IPS-18a (cell line): ENCODE measurements at regions not wholly inside any gene's neighbourhood (a gene's known extent, or its start where the extent isn't known, plus 50 kb on each side); places are given as distances from the start of the nearest gene placed in this dataset.

ENCODE experiments used
- H3K27ac ChIP-seq: one replicate; pipeline ENCODE4 v1.5.1; 2013; ENCODE audit warnings: low read length
- H3K27me3 ChIP-seq: one replicate; pipeline ENCODE4 v1.6.1; 2013; ENCODE audit warnings: mild to moderate bottlenecking, low read length; ENCODE audit not compliant: control insufficient read depth, insufficient read depth
- H3K36me3 ChIP-seq: one replicate; pipeline ENCODE4 v1.6.1; 2013; ENCODE audit warnings: low read depth, low read length; ENCODE audit not compliant: control insufficient read depth
- H3K4me1 ChIP-seq: one replicate; pipeline ENCODE4 v1.6.1; 2013; ENCODE audit warnings: low read depth, low read length; ENCODE audit not compliant: control insufficient read depth
- H3K4me3 ChIP-seq: one replicate; pipeline ENCODE4 v1.5.1; 2013; ENCODE audit warnings: low read length
- H3K9ac ChIP-seq: one replicate; pipeline ENCODE4 v1.6.1; 2013; ENCODE audit warnings: mild to moderate bottlenecking, low read length, moderate library complexity
- H3K9me3 ChIP-seq: one replicate; pipeline ENCODE4 v1.6.1; 2013; ENCODE audit warnings: low read depth, low read length; ENCODE audit not compliant: control insufficient read depth

DNA sequence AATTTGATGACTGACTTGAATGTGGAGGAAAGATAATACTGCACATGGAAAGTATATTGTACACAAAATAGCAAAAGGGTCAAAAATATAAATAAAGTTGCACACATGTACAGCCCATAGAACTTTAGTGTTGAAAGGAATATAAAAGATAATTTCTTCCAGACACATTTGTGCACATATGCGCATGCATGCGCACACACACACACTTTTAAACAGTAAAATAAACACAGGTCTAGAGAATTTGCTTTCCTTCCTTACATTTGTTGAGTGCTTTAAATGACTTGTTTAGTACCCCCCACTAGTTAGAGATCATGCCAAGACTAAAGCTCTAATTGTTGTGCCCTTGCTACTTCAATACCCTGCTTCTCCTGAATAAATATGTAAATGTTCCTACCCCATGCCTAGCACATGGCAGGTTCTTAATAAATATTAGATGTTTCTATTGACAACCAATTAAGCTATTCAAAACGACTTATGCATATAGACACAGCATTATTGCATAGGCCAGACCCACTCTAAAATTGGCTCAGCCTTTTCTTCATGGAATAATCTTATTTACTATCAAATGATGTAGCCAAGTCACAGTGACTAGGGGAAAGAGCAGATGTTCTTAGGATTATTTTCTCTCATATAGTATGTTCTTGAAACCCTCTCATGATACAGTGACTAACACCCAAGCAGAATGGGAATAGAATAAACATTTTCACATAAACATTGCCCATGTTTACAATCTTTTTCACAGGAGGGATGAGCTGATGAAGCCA is 165.5 kb upstream of the ACVR2A start:
- no peaks in the 10 kb centered on the region for H3K9me3 ChIP-seq
- H3K9ac ChIP-seq = no peak overlapping the region
- H3K4me1 ChIP-seq = peaks cover 8% of the 10 kb centered on the region
- no peak overlapping the region for H3K27ac ChIP-seq
- no peaks in the 10 kb centered on the region for H3K36me3 ChIP-seq
- H3K4me3 ChIP-seq = no peak overlapping the region
- no peaks in the 10 kb centered on the region for H3K27me3 ChIP-seq

DNA sequence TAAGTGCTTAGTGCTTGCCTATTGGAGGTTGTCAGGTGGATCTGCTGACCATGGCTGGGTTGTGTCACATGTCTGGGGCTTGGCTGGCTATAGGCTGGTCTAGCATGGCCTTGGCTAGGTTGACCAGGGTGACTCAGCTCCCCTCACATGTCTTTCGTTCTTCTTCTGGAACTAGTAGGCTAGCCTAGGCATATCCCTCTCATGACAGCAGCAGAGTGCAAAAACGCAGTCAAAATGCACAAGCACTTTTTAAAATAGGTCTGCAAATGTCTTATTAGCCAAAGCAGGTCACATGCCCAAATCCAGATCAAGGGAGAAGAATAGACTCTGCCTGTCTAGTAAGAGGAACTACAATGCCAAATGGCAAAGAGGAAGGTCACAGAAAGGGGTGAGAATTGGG is 179.7 kb upstream of the ACVR2A start:
- Histone ChIP-seq H3K36me3 (no peaks in the 10 kb centered on the region), H3K4me1 (no peaks in the 10 kb centered on the region), H3K27ac (no peak overlapping the region), H3K4me3 (no peak overlapping the region), H3K27me3 (no peaks in the 10 kb centered on the region), H3K9me3 (no peaks in the 10 kb centered on the region), H3K9ac (no peak overlapping the region)

DNA sequence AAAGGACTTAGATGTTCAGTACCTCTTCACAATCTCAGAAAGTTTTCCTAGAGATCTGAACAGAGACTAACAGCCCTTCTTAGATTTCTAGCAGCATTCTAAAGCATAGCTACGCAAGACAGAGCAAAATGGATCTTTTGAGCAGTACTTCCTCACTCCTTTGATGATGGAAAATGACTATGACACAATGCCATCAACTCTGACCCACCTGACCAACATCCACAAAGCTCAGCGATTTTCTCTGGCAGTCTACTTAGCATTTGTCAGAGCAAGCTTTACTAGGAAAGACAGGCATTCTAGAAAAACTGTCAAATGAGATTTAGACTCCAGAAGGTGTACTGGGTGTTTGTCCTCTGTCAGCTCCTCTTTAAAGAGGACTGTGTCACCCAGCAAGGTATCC is 180.9 kb upstream of the ACVR2A start:
- Histone ChIP-seq H3K9me3 (no peaks in the 10 kb centered on the region), H3K9ac (no peak overlapping the region), H3K4me1 (no peaks in the 10 kb centered on the region), H3K4me3 (no peak overlapping the region), H3K36me3 (no peaks in the 10 kb centered on the region), H3K27me3 (no peaks in the 10 kb centered on the region), H3K27ac (no peak overlapping the region)

DNA sequence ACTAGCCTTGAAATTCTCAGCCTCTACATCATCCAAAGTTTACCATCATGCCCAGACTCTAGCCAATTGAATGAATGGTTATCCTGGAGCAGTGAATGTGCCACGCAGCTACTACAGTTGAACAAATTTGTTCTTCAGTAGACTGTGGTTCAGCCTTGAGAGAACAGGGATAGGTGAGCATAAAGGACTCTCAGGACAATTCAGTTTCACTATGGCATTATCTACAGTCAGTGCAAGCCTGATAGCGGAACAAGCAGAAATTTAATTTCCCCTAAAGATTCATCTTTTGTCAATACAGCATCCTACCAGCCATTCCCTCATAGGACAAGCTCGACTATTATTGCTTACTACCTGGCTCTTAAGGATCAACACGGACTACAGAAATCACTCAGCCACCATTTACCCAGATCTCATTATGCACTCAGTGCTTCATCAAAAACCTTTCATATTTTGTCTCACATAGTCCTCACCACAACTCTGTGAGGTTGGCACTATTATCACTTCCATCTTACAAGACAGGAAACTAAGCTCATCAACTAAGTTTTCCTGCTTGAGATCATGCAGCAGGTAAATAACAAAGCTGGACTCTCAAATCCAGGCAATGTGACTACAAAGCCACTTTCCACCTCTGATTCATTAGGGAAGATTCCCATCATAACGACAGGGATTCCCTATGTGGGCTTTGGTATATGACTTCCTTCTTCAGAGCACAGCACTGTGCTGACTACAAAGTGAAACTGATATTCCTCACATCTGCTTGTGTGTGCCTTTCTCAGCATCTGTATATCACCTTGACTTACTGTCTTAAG is 181.5 kb upstream of the ACVR2A start:
- Histone ChIP-seq H3K27ac (no peak overlapping the region), H3K4me3 (no peak overlapping the region)

DNA sequence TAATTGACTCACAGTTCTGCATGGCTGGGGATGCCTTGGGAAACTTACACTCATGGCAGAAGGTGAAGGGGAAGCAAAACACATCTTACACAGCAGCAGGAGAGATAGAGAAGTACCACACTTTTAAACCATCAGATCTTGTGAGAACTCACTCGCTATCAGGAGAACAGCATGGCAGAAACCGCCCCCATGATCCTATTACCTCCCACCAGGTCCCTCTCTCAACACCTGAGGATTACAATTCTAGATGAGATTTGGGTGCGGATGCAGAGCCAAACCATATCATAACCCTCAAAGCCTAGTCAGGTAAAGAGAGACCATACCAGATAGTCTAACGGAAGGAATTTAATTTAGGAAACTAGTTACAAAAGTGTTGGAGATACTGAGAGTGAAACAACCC is 182.6 kb upstream of the ACVR2A start:
- no peaks in the 10 kb centered on the region for H3K9me3 ChIP-seq
- H3K27me3 ChIP-seq = no peaks in the 10 kb centered on the region
- no peak overlapping the region for H3K27ac ChIP-seq
- H3K4me3 ChIP-seq = no peak overlapping the region
- H3K9ac ChIP-seq = no peak overlapping the region
- H3K4me1 ChIP-seq = no peaks in the 10 kb centered on the region
- H3K36me3 ChIP-seq = no peaks in the 10 kb centered on the region

More for the DNA sequence above, 181.5 kb upstream of the ACVR2A start:
- Histone ChIP-seq H3K4me1 (no peaks in the 10 kb centered on the region), H3K27me3 (no peaks in the 10 kb centered on the region), H3K9me3 (no peaks in the 10 kb centered on the region), H3K36me3 (no peaks in the 10 kb centered on the region), H3K9ac (no peak overlapping the region)

DNA sequence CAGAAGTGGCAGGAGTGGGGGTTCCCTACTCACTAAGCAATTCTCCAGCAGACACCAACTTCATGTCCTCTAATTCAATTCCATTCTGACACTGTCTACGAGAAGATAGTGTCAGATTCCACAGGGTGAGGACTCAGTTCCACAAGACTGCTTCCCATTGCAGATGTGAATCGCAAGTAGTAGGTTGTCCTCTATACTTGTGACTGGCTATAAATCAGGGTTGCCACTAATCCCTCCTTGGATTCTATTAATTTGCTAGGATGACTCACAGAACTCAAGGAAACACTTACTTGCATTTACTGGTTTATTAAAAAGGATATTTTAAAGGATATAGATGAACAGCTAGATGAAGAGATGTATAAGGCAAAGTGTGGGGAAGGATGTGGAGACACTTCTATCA is 184.1 kb upstream of the ACVR2A start:
- Histone ChIP-seq H3K36me3 (no peaks in the 10 kb centered on the region), H3K9me3 (no peaks in the 10 kb centered on the region), H3K9ac (no peak overlapping the region), H3K27me3 (no peaks in the 10 kb centered on the region), H3K4me3 (no peak overlapping the region), H3K4me1 (no peaks in the 10 kb centered on the region), H3K27ac (no peak overlapping the region)

DNA sequence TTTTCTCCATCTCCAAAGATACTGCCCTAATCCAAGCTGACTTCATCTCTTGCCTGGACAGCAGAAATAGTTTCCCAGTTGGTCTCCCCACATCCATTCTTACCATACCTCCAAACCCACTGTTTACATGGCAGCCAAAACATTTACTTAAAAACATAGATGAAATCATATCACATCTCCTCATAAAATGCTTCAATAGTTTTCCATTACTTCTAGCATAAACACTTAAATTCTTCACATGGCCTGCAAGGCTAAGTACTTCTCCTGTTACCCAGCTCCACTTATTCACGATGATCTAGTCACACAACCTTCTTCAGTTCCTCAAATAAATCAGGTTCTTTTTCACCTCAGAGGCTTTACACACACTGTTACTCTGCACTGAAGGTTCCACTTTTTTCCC is 185.8 kb upstream of the ACVR2A start:
- no peaks in the 10 kb centered on the region for H3K4me1 ChIP-seq
- H3K27me3 ChIP-seq = no peaks in the 10 kb centered on the region
- H3K4me3 ChIP-seq = no peak overlapping the region

DNA sequence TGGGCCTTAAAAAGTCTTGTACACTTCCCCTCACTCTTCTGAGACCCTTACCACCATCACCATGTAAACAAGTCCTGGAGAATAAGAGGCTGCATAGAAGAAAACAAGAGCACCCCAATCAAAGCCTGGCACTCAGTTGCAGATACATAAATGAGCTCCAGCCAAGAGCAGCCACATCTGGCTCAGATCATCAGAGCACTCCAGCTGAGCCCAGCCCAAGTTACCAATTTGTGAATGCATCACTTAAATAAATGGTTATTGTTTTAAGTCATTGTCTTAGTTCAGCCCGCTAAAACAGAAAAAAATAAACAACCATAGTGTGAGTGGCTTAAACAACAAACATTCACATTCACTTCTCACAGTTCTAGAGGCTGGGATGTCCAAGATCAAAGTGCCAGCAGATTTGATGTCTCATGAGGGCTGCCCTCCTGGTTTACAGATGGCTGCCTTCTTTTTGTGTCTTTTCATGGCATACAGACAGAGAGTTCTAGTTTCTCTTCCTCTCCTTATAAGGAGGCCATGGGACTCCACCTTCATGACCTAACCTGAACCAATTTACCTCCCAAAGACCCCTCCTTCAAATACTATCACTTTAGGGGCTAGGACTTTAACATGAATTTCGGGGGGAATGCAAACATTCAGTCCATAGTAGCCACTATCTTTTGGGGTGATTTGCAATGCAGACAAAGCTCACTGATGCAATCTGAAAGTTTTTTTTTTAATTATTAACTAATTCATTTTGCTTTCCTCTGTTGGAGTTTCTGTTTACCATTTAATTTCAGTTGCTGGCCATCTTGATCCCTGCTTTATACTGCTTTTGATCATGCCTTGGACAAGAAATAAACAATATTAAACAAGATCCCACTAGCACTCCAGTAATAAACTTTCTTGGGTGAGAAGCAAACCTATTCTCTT is 187.5 kb upstream of the ACVR2A start:
- Histone ChIP-seq H3K9ac (no peak overlapping the region), H3K9me3 (no peaks in the 10 kb centered on the region), H3K27me3 (no peaks in the 10 kb centered on the region), H3K27ac (no peak overlapping the region), H3K36me3 (no peaks in the 10 kb centered on the region), H3K4me3 (no peak overlapping the region), H3K4me1 (no peaks in the 10 kb centered on the region)

More for the DNA sequence above, 185.8 kb upstream of the ACVR2A start:
- Histone ChIP-seq H3K36me3 (no peaks in the 10 kb centered on the region), H3K9me3 (no peaks in the 10 kb centered on the region), H3K27ac (no peak overlapping the region), H3K9ac (no peak overlapping the region)

DNA sequence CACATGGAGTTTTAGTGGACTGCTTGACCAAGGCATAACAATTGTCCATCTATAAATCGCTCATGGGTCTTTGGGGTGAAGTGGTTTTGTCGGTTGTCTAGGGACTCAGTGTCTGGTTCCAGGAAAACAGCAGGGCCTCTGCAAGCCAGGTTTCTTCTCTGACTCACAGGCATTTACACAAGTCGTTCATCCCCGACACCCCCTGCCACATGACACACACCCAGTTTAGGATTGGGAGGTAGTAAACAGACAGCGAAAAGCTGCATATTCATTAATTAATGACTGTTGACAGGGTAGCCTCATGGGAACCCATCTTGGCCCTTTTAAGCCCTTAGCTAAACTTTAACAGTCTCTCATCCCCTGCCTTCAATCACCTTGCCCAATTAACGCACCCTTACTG is 194.8 kb upstream of the ACVR2A start:
- peaks cover 31% of the 10 kb centered on the region for H3K4me1 ChIP-seq
- no peak overlapping the region for H3K27ac ChIP-seq
- H3K27me3 ChIP-seq = no peaks in the 10 kb centered on the region
- H3K36me3 ChIP-seq = no peaks in the 10 kb centered on the region
- H3K9me3 ChIP-seq = no peaks in the 10 kb centered on the region
- H3K4me3 ChIP-seq = no peak overlapping the region
- H3K9ac ChIP-seq = no peak overlapping the region

DNA sequence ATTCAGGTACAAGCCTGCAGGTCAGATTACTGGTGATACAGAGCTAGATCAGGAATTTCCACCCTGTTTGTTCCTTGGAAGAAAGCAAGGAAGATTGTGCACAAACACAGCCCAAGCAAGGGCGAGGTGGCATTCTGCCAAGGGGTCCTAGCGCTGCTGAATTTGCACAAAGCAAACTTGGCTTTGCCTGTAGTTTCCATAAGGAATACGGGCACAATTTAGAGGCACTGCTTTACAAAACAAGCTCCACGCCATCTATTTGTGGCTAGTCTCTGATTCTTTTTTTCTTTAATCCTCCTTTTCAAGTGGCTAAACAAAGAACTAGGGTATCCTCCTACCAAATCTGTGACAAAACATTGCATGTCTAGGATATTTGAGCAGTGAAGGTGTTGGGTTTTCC is 195.5 kb upstream of the ACVR2A start:
- Histone ChIP-seq H3K27me3 (no peaks in the 10 kb centered on the region), H3K4me3 (no peak overlapping the region), H3K36me3 (no peaks in the 10 kb centered on the region), H3K27ac (no peak overlapping the region), H3K9ac (no peak overlapping the region), H3K4me1 (peaks cover 31% of the 10 kb centered on the region), H3K9me3 (no peaks in the 10 kb centered on the region)

DNA sequence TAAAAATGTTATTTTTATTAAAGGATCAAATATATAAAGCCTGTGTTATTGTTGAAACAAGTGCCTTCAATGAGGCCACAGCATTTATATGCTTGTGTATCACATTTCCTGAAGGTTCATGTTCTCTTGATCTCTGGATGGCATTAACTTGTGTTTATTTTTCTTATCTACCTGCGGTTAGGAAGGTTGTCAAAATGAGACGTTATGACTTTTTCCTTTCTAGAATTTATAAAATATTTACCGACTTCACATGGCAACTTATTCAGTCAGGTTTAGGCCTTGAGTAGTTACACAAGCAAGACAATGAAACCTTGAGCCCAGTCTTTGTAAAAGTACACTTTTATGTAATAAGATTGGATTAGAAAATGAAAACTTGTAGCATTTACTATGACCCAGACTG is 196.4 kb upstream of the ACVR2A start:
- Histone ChIP-seq H3K4me3 (no peak overlapping the region), H3K9ac (no peak overlapping the region), H3K9me3 (no peaks in the 10 kb centered on the region), H3K27me3 (no peaks in the 10 kb centered on the region), H3K36me3 (no peaks in the 10 kb centered on the region), H3K27ac (no peak overlapping the region), H3K4me1 (peaks cover 31% of the 10 kb centered on the region)
